Liver (tissue), 3 donors: ENCODE measurements at regions not wholly inside any gene's neighbourhood (a gene's known extent, or its start where the extent isn't known, plus 50 kb on each side); places are given as distances from the start of the nearest gene placed in this dataset.

Experiments
- ATF3 ChIP-seq: IDR thresholded peaks from 2 replicates; pipeline ENCODE4 v1.6.1; 2016; ENCODE audit warnings: antibody characterized with exemption
- CTCF ChIP-seq: fragments of 150-350 bp; IDR thresholded peaks from 2 replicates; pipeline ENCODE4 v1.5.1; 2017; ENCODE audit warnings: improper control_type of control experiment, low read depth, low read length; ENCODE audit not compliant: missing input control
- EGR1 ChIP-seq, 2 donors: IDR thresholded peaks; 2 replicates each; pipeline ENCODE4 v1.6.1; 2016 to 2018; ENCODE audit warnings: antibody characterized with exemption in 2 of 2, low read depth in 2 of 2
- FOXA1 ChIP-seq: IDR thresholded peaks from 2 replicates; pipeline ENCODE4 v1.6.1; 2016; ENCODE audit warnings: antibody characterized with exemption
- GABPA ChIP-seq, 2 donors: IDR thresholded peaks in 1 of 2; conservative IDR thresholded peaks in 1 of 2; 2 replicates each; pipeline ENCODE4 v1.6.1; 2016; ENCODE audit warnings: antibody characterized with exemption in 2 of 2, mild to moderate bottlenecking in 1 of 2, moderate library complexity in 1 of 2
- JUND ChIP-seq, 2 donors: IDR thresholded peaks; 2 replicates each; pipeline ENCODE4 v1.6.1; 2016; ENCODE audit warnings: antibody characterized with exemption in 2 of 2
- MAX ChIP-seq: IDR thresholded peaks from 2 replicates; pipeline ENCODE4 v1.6.1; 2016; ENCODE audit warnings: antibody characterized with exemption
- RAD21 ChIP-seq, 2 donors: IDR thresholded peaks; 2 replicates each; pipeline ENCODE4 v1.6.1; 2016; ENCODE audit warnings: antibody characterized with exemption in 2 of 2, mild to moderate bottlenecking in 2 of 2
- REST ChIP-seq: IDR thresholded peaks from 2 replicates; pipeline ENCODE4 v1.6.1; 2016; ENCODE audit warnings: antibody characterized with exemption, mild to moderate bottlenecking
- RXRA ChIP-seq, 2 donors: IDR thresholded peaks; 2 replicates each; pipeline ENCODE4 v1.6.1; 2017 to 2018; ENCODE audit warnings: antibody characterized with exemption in 2 of 2, mild to moderate bottlenecking in 1 of 2
- SP1 ChIP-seq: IDR thresholded peaks from 2 replicates; pipeline ENCODE4 v1.6.1; 2018; ENCODE audit warnings: antibody characterized with exemption, mild to moderate bottlenecking
- TAF1 ChIP-seq: conservative IDR thresholded peaks from 2 replicates; pipeline ENCODE4 v1.6.1; 2016; ENCODE audit warnings: antibody characterized with exemption, mild to moderate bottlenecking
- donor health status: healthy.
- donor health status: healthy.

- TF ChIP-seq REST (no peak), CTCF (no peak), EGR1 (IDR thresholded peaks at IDR 0.05; ENCODE audit: low read depth in 2 of 2) (no peak), RXRA (IDR thresholded peaks at IDR 0.05) (no peak), GABPA (IDR thresholded peaks at IDR 0.05 in 1 of 2, conservative IDR thresholded peaks at IDR 0.05 in 1 of 2) (no peak), TAF1 (no peak), SP1 (no peak), ATF3 (no peak), RAD21 (IDR thresholded peaks at IDR 0.05) (no peak), FOXA1 (no peak), JUND (IDR thresholded peaks at IDR 0.05) (no peak), MAX (no peak)
Observed at GRCh38 chr3:39733804-39734203, 75.6 kb upstream of the MYRIP start.
